ENCODE measurements at regions not wholly inside any gene's neighbourhood (a gene's known extent, or its start where the extent isn't known, plus 50 kb on each side); places are given as distances from the start of the nearest gene placed in this dataset.

DNA sequence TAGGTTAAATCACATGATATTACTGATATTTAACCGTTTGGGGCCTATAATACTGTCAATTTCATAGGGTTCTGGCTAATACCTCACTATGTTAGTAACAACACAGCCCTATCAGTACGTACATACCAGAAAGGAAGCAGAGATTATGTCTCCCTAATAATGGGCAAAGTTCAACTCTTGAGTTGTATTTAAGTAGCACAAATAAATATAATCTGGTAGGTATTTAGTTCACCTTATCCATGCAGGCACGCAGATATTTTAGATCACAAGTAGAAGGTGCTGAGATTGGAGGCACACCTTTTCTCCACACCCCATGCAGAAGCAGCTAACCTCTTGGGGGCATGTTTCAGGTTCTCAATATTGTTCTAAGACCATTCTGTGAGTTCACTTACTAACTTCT lies 118.9 kb downstream of the IRS1 start:
- no peak for DNase-seq

DNA sequence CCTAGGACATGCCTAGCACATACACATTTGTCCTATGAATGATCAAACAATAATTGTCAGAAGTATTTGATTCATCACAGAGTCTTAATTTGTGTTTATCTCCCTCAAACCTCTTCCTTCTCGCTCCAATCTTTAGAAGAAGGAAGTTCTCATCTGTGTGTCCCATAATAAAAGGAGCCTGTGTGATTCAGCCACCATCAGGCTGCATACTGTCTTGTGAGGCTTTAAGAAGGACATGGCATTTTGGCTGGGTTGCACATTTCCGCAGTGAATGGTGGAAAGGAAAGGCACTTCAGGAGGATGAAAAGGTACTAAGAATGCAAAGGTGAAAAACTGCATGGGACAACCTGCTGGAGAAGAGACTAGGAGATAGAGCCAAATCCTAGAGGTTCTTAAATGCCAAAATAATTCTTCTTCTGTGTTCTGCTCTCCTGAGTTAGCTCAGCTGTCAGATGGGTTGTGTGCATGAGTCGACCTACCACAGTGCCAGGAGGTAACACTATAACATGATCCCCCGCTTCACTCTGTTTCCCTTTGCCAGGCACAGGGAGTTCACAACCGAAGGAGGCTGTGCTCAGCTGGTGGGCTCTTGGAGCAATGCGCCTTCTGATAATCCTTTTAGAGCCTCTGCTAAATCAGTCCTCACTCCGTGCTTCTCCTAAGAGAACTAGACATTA lies 120.1 kb downstream of the IRS1 start:
- no peak for DNase-seq

DNA sequence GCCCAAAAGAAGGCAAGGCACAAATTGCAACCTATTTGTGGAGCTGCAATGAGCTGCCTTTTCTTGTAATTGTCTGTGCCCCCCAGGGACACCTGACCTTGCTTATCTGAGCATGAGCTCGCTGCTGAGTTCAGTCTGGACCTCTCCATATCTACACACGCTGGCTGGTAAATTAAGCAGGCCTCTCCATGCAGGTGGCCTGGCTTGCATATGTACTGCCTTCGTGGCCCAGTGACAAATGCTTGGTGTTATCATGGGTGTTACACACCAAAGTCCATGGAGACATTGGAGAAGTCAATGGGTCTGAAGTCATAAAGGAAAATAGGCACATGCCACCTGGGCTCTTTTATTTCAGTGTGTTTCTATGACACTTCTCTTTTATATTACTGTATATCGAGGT lies 121.2 kb downstream of the IRS1 start:
- no peak for DNase-seq

DNA sequence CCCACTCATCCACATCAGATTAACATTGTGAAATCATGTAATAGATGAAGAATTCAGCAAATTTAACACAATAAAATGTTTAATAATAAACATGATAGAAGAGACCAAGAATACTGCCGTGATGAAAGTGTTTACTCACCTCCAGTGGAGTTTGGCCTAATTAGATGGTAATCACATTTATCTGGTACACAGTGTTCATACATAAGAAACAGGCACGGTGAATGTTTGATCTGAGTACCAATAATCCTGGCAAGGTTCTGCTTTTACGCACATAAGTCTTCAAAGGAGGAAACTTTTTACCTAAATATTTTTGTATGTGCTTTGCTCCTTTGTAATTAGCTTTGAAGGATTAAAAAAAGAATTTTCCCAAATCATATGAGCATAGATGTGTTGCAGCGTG lies 122.5 kb downstream of the IRS1 start:
- DNase-seq, result no peak

DNA sequence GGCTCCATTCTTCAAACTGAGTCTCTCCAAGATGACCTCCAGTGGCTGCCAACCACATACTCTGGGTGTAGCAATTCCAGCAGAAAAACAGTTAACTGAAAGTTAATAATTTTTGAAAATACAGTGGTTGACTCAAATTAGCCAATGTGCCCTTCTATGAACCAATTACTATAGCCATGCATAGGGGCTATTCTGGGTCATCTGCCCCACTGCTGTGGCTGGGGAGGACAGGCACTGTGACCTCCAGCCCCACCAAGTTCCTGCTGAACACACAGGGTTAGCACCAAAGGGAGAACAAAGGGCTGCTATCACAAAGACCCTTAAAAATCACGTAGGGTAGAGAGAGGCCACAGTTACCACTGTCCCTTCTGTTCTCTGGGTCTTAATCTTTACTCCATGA lies 123.0 kb downstream of the IRS1 start:
- DNase-seq, result no peak

DNA sequence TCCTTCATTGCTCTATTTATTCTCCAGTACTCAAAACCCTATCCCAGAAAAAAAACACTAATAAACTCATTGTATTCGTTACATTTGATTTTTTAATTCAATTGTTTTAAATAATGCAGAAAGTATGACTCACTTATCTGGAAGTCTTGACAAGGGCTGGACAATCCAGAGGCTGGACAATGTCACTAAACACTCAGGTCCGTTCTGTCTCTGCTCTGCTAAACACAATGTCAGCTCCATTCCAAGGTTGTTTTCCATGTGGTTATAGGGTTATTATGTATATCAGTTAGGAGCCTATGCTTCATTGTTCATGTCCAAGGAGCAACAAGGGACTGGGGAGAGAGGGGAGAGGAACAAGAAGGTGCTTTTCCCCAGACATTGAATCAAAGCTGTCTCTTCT lies 125.5 kb downstream of the IRS1 start:
- DNase-seq, result no peak

DNA sequence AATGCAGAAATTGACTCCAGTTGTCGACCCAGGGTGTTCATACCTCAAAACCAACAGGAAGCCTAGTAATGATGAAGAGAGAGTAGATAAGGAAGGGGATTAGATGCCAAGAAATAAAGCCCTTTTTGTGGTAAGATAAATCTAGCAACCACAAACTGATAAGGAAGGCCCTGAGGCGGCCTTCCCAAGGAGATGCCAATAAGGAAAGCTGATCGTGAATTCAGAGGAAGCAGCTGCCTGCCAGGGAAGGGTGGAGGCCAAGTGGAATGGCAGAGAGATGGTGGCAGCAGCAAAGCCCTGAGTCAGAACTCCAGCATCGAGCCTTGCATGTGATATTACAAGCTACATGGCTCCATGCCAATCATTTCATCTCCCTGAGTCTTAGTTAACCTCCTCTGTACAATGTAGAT lies 126.3 kb downstream of the IRS1 start:
- no peak for DNase-seq

DNA sequence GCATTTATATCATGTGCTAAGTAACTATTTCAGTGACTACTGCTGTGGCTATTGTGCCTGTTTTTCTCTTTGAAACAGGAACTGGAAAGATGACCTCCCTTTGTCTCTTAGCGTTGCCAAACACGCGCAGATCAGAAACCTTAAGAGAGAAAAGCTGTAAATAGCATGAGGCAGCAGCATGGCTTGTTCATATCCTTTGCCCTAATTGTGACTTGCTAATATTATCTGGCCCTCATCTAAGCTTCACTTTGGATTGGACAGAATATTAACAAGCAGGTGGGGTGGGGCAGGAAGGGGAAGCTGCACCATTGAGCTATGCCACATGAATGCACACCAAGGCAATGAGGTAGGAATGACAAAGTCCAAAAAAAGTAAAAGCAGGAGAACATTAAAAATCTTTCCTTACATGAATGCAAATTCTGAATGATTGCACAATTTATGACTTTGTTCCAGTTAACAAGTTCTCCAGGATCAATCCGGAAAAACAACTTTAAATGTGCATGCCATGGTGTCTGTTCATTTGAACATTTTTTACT lies 128.4 kb downstream of the IRS1 start:
- no peak for DNase-seq

DNA sequence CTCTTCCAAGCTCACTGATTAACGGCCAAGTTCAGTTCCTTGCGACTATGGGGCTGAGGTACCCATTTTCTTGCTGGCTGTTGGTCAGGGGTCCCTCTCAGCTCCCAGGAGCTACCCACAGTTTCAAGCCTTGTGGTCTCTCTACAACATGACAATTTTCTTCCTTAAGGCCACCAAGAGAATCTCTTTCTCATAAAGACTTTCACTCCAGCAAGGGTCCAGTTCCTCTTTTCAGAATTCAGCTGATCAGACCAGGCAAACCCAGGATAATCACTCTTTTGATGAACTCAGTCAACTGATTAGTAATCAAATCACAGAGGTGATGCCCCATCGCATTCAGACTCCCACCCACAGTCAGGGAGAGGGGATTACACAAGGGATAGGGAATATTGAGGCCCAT lies 129.7 kb downstream of the IRS1 start:
- no peak for DNase-seq

DNA sequence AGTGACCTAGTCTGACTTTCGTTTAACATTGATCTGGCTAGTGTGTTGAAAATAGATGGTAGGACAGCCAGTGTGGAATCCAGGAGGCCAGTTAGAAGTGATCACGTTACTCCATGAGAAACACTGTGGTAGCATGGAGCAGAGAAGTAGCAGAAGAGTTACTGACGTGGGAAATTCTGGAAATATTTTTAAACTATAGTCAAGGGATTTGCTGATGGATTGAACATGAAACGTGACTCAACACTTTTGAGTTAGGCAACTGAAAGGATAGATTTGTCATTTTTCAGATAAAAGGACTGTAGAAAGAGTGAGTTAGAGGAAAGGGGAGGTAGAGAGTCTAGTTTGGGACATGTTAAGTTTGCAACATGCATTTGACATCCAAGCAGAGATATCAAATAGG lies 130.4 kb downstream of the IRS1 start:
- DNase-seq, result no peak

DNA sequence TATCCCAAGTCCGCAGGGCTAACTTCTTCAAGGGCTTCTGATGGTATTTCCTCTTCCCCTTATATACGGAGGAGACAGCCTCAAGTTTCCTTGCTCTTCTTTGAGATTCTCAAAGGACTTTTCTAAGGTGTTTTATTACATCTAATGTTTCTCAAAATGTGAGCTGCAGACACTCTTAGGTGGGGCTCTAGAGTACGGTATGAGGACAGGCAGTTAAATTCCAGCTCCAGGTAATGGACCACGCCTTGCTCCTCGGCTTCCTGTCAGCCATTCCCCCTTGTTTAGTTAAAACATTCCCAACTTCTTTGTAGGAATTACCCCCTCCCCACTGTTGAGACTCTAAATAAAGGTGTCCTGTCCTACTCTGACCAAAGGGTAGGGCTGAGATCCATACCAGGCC lies 131.9 kb downstream of the IRS1 start:
- no peak for DNase-seq

DNA sequence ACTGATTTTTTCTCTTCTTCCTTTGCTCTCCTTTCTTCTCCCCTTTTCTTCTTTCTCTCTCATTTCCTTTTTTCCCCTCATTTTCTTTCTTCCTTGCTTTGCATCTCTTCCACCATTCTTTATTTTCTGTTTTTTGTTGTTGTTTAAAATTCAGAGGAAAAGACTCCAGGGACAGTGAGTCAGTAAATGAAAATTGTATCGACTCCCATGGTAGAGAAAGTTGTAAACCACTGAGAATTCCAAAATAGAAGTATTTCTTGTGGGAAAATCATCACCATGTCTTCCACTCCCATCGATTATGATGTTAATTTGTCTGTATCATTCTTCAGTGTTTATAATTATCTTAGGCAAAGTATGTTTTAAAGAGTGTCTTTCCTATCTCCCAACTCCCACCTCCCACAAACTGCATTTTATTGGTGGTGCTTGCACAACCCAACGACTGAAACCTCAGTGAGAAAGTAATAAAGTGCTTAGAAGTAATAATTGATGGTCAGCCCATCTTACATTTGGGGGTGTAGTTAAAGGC lies 134.3 kb downstream of the IRS1 start:
- DNase-seq, result no peak

DNA sequence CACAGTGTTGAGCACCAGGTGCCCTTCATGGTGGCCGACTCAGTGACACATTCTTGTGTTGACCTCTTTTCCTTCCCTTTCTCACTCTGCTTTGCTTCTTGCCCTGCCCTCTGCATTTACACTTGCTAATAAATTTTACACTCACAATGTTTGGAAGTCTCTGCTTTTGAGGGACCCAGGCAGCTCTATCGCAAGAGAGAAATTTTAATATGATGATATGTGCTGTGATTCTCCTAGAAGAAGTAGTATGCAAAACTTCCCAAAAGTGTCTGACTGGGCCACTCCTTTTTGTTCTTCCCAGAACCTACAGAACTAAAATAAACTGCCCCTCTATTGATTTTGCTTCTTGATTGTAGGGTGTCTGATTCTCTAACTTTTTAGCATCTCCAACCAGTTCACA lies 135.0 kb downstream of the IRS1 start:
- no peak for DNase-seq

DNA sequence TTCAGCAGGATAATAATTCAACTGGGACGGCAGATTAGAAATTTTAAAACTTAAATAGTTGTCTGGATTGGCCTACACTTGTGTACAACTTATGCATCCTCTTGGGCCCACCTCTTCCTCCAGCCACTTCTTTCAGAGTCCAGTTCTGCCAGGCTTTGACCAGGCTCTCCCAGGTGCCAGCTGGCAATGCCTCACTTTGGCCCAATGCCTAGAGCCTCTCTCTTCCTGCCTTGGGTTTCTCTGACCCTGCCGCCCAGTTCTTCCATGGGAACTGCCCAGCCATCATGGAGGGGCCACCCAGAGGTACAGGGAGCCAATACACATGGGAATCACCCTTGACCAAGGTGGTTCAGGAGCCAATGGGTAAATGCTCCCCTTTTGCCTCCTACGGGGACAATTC lies 135.5 kb downstream of the IRS1 start:
- peak in 2 of 14 donors; percentile 2 to 7 for DNase-seq

DNA sequence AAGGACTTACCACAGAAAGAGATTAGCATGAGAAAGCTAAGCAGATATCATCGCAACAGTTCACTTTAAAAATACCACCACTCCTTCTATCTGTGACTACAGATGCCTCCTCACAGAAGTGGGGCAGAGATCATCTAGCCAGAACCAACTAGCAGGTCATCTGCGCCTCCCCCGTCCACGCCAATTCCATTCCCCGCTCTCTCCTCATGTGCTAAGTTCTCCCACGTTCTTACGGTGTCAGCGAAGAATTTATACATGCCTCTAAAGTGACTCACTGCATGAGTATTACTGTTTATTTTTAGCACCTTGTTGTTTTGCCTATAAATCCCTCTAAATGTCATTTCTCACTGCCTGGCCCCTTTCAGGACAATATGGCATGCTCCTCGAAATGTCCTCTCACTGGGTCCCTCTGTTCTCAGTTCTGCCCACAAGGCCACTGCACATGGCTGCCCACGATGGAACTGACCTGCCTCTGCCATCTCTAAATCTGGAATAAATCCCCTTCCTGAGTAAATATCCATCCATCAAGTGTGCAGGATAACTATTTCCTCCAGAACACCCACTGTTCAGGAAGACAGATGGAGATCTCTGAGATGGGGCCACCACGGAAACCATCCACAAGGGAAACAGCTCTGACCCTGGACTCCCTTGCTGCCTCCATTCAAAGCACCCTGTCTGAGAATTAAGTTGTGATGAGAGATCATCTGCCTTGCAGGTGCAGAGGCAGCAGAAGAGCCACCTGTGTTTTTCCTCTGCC lies 137.7 kb downstream of the IRS1 start:
- no peak for DNase-seq

DNA sequence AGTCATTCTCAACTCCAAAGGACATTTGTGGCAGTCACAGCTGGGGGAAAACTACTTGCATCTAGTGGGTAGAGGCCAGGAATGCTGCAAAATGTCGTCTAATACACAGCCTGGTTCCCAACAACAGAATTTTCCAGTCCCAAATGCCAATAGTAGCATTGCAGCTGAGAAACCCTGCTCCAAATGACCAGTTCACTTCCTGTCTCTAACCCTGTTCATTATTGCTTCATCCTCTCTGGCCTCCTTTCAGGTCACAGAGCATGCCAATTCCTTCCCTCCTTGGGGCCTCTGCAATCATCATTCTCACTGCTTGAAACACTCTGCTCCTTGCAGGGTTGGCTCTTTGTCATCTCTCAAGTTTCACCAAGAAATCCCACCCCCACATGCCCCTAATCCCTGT lies 139.1 kb downstream of the IRS1 start:
- no peak for DNase-seq

DNA sequence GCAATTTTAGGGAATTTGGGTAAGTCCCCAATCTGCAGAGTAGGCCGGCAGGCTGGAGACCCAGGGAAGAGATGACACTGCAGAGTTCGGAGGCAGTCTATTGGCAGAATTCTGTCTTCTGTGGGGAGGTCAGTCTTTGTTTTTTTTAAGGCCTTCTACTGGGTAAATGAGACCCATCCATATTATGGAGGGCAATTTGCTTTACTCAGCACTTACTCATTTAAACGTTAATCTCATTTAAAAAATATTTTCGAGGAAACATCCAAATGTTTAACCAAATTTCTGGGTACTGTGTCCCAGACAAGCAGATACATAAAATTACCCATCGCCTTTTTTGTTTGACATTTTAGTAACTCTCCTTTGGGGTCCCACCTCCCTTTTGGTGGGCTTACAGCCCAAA lies 139.5 kb downstream of the IRS1 start:
- DNase-seq, result no peak

DNA sequence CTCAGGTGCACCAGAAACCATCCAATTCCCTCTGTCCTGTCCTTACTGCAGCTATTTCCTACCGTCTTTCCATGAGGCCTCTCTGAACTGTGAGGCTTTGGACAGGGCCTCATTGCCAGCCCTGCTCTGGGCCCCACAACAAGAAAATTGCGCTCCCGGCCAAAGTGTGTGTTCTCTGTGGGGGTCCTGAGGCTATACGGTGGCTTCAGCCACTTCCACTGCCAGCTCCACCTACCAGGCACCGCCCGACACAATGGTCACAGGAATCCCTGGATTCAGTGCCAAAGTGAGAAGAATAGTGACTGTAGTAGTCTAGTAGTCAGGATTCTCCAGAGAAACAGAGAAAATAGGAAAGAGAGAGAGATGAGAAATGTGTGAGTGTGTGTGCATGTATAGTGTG lies 140.2 kb downstream of the IRS1 start:
- DNase-seq, result no peak

DNA sequence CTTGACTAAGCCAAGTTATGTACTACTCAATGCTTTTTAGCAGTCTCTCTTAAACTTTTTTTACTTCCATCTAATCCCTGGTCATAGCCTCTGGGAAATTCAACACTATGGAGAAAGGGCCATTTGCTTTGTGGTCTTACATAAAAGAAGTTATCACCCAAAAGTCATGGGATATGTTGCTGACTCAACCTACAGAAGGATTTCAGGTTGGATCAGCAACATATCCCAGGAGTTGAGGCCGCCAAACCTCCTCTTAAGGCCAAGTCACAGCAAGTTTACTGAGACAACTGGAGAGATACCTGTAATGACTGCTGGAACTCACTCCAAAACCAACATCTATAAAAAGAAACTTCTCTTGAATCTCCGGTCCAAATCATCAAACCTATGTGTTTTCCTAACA lies 141.1 kb downstream of the IRS1 start:
- no peak for DNase-seq

DNA sequence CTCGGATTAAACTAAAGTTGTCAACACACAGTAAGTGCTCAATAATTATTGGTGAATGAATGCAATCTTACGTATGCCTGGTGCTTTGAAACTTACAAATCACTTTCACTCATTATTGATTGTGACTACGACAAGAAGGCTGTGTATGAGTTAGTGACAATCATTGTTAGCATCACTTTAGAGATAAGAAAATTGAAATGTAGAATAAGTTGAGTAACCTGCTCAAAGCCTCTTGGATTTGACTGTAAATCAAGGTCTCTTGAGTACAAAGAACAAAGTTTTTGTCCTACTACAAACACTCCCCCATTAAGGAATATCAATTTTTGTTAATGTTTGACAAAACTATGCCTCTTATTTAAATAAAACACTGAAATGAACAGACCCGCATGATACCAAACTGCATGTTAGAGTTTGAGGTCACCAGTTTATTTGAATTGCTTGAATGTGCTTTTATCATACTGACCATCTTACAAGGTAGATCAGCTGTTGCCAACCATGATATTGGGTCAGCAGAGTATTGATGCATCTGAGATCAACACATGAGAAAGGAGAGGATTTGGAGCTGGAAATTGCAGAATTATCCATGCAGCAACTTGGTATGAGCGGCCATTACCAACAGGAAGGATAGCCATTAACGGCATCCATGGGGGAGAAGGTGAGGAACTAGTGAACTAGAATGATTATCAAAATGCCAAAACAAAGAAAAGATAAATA lies 142.1 kb downstream of the IRS1 start:
- DNase-seq, result no peak

DNA sequence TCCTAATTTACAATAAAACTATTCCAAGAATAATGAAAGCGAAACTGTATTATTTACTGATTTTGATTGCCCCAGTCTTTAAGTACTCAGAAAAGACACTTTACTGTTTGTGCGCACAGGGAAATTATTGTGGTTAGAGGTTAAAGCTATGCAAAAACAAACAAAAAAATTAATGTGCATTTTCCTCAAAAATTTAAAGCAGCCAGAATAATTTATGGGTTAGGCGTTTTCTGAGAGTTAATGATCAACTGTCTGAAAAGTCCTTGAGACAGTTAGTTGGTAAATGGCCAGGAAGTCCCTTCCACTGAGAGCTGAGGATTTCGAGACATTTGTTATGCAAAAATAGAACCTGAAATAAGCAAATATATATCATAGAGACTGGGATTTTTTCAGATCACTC lies 143.3 kb downstream of the IRS1 start:
- no peak for DNase-seq

DNA sequence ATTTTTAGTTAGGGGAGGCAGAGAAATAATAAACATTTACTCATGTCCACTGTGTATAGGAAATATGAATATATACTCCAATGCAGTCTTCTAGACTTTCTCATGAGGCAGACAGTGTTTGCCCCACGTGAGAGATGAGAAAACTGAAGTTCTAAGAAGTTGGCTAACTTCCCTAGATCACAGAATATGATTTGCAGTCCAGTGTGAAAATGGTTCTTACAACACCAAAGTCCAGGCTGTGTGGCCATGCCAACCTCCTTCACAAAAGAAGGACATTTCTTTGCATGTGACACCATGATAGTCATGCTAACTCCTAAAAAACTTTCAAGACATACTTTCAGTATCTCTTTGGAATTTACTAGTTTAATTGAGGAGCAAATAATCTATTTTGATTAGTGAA lies 143.7 kb downstream of the IRS1 start:
- DNase-seq, result no peak

Data from C1 segment of cervical spinal cord (tissue), 14 donors.